ENCODE measurements at regions not wholly inside any gene's neighbourhood (a gene's known extent, or its start where the extent isn't known, plus 50 kb on each side); places are given as distances from the start of the nearest gene placed in this dataset.

DNA sequence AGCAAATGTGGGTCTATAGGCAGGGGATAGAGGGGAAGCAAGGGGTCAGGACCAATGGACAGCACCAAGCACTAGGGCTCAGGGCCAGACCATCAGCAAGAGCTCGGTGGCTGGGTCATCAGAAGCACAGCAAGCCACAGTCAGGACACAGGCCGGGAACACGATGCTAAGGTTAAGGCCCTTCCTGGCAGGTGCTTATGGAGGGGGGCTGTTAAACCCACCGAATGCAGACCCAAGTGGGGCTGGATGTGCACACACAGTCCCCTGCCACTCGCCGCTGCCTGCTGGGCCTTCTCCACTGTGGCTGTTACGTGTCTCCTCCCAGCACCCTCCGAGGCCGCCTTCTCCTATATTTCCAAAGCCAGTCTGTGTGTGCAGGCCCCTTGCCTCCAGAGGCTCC is 220.1 kb downstream of the TOMM20 start:
- no peak for DNase-seq (ENCODE audit: low read depth, low spot score)
- in situ Hi-C loops (cut with HindIII; ENCODE audit: low pct_unique_long_range_greater_than_20kb, low sequenced_read_pairs): no loop called here

DNA sequence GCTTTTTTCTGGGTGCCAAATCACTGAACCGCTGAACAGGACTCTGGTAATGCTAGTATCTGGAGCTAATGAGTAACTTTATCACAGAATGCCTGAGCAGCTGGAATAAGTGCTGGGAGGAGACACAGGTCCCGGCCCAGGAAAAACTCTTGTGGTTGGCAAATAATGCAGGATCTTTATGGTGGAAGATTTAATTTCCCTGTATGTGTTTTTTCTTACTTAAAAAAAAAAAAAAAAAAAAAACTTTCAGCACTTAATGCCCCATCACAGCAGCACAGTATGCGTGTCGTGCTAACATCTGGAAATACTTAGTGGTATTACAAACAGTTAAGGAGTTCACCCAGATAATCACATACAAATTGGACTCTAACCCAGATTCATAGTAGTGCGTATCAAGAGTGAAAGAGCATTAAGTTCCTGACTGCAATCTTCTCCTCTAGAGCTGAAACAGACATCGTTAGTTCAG is 220.7 kb downstream of the TOMM20 start:
- DNase-seq (ENCODE audit: low read depth, low spot score): no peak
- in situ Hi-C loops (cut with HindIII; ENCODE audit: low pct_unique_long_range_greater_than_20kb, low sequenced_read_pairs): no loop called here

DNA sequence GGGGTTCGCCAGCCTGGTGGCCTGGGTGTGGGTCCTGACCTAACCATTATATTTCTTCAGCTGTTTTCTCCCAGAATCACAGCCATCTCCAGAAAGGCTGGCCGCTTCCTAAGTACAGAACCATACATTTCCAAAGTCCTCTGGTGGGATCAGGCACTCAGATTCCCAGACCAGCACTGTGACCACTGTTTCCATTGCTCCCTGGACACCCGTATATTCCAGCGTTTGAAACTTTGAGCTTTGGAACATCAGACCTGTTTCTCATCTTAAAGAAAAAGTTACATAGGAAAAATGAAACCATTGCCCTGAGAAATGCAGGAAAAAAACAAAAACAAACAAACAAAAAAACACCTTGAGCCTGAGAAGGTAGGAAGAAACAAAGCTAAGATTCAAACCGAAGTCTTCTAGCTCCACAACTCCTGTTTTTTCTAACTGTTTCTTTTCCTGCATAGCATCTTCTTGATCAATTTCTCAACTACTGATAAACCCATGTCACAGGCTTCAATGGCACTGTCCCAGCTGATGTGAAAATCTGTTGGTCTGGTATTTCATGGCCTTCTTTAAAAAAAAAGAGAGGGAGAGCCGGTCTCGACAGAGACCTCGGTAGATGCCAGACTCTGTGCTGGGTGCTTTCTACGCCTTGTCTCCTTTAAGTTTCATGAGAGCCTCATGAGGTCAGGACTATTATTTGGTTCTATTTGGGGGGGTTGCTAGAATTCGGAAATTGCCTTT is 221.3 kb downstream of the TOMM20 start:
- in situ Hi-C loops (cut with HindIII; ENCODE audit: low pct_unique_long_range_greater_than_20kb, low sequenced_read_pairs): no loop called here

DNA sequence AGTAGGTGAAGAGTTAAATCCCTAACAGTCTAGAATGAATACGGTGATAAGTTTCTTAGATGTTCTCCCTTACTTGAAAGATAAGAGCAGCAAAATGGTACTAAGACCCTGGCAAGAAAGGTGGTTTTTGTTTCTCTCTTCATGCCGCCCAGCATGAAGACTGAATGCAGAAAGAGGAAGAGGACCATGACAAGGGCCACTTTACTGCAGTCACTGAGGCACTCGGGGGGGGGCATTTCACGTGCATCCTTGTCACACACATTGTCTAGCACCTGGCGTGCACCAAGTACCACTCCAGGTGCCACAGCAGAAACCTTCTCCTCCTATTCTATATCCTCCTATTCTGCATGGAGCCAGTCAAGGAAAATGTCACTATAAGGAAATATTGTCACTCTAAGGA is 222.0 kb downstream of the TOMM20 start:
- no peak for DNase-seq (ENCODE audit: low read depth, low spot score)
- in situ Hi-C loops (cut with HindIII; ENCODE audit: low pct_unique_long_range_greater_than_20kb, low sequenced_read_pairs): no loop called here

More for the DNA sequence above, 221.3 kb downstream of the TOMM20 start:
- no peak for DNase-seq (ENCODE audit: low read depth, low spot score)

DNA sequence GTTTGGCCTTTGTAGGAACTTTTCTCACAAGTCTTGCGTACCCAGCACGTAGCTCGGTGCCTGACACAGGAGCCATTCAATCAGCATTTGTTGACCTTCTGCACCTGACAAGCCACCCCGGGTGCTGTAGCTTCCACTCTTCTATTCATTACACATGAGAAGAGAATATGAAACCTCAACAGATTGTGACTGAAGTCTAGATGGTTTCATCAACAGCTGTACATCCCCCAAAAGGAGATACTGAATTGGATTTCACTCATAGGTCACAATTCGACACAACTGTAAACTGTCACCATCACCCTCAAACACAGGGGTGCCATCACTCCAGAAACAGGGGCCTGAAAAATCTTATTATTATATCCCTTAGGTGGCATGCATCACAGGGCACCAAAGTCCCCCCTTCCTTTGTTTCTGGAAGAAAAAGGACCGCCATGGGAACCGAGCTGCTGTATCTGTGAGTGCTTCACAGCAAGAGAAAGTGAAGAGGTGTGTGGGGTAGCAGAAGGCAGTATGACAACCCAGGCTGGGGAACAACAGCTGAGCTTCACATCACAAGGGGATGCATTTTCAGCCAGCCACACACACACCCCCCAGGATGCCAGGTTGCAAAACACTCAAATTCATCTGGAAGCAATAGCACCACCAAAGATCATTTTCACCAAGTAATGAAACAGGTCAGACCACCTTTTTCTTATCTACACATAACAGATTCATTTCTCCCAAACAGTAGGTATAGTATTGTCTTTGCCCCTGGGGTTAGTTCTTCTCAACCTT is 225.7 kb downstream of the TOMM20 start:
- DNase-seq (ENCODE audit: low read depth, low spot score): no peak
- in situ Hi-C loops (cut with HindIII; ENCODE audit: low pct_unique_long_range_greater_than_20kb, low sequenced_read_pairs): no loop called here

DNA sequence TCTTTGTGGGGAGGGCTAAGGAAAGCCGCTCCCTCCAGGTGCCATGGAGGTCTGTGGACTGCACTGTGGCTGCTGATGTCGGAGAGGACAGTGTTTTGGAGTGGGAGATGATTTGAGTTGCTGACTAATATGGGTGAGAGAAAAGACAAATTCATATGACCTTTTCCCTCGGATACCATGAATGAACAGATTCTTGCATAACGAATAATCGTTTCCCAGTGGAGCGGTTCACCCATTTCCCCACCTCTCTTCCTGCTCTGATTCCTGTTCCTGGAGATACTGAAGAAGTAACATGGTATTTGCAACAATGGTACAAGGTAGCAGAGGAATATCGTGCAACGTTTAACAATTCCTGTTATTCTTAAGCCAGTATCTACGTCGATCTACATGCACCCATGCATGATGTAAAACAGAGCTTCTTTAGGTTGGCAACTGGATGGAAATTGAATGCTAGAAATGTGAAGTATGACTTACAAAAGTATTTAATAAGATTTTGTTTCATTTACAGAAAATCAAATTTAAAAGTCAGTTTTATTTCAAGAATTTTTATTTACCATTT is 227.1 kb downstream of the TOMM20 start:
- in situ Hi-C loops (cut with HindIII; ENCODE audit: low pct_unique_long_range_greater_than_20kb, low sequenced_read_pairs): no loop called here
- DNase-seq (ENCODE audit: low read depth, low spot score): no peak

DNA sequence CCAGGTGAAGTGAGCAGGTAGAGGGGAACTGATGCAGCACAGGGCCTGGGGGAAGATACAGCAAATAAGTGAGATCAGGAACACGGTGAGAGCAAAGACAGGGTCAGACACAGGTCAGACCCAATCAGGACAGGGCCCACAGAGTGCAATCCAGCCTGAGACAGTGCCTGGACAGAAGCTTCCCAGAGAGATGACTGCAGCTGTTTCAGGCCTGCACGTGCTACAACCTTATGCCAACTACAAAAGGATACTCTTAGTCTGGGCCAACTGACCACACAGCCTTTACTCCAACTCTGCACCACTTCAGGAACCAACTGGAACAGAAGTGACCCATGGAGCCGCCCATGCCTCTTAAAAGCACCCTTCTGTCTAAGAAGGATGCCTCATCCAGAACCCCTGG is 228.0 kb downstream of the TOMM20 start:
- DNase-seq (ENCODE audit: low read depth, low spot score): no peak
- in situ Hi-C loops (cut with HindIII; ENCODE audit: low pct_unique_long_range_greater_than_20kb, low sequenced_read_pairs): no loop called here

DNA sequence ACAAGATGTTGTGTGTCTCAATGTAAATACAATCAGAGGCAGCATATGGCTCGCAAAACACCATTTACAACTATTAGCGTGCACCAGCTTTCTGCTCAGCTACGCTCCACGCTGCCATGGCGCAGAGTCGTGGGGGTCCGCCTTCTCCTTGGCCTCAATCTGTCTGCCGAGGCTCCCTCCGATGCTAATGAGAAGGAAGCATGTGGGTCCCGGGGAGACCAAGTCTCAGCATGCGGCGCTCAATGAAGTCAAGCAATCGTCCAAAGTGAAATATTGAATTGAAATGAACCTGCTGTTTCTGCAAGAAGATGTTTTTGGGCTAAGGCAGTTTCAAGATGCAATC is 228.9 kb downstream of the TOMM20 start:
- in situ Hi-C loops (cut with HindIII; ENCODE audit: low pct_unique_long_range_greater_than_20kb, low sequenced_read_pairs): no loop called here
- no peak for DNase-seq (ENCODE audit: low read depth, low spot score)

DNA sequence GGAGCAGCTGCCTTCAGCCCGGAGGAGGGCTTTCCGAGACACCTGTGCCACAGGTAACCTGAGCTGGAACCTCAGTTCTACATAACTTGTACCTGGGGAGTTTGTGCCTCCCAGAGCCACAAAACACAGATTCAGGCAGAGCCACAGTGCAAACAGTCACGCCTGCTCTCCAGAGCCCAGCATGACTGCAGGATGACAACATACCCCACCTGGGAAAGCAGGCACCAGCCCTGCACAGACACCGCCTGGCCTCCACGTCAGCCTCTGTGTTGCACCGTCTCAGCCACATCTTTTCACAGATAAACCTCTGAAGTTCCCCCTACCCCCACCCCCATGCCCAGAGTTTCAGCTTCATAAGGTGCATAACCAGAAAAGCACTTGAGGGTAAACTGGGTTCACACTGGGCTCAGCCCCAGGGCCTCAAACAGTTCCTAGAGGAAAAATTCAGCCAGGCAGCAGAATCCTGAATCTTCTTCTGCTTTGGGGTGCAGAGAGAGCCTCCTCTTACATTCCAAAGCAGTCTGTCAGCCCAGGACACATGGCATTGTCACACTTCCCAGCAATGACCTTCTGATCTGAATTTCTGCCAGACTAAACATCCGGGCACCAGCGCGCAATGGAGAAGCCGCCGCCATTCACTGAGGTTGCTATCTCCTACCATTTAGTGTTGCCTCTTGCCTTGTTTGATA is 229.5 kb downstream of the TOMM20 start:
- DNase-seq (ENCODE audit: low read depth, low spot score): no peak

DNA sequence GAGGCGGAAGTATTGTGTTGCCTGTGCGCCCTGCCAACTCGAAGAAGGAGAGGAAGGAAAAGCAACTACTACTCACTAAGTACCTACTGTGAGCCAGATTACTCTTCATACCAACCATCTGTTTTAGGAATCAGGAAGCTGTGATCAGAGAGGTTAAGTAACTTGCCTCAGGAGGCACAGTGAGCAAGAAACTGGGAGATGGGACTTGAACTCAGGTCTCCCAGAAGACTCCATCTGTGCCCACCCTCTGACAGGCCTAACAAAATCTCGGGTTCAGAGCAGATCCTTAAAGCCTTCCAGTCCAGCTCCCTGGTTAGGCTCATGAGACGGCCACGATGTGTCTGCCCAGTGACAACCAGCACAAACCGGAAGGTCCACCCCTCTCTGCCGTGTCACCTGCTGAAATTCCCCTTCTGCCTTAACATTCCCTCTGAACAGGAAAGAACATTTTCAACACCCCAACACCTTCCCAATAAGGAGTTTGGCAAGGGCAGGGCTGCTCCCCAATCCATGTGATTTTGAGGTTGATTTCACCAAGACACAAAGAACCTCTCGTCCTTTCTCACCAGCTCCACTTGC is 230.1 kb downstream of the TOMM20 start:
- no peak for DNase-seq (ENCODE audit: low read depth, low spot score)
- in situ Hi-C loops (cut with HindIII; ENCODE audit: low pct_unique_long_range_greater_than_20kb, low sequenced_read_pairs): no loop called here

More for the DNA sequence above, 229.5 kb downstream of the TOMM20 start:
- in situ Hi-C loops (cut with HindIII; ENCODE audit: low pct_unique_long_range_greater_than_20kb, low sequenced_read_pairs): no loop called here

DNA sequence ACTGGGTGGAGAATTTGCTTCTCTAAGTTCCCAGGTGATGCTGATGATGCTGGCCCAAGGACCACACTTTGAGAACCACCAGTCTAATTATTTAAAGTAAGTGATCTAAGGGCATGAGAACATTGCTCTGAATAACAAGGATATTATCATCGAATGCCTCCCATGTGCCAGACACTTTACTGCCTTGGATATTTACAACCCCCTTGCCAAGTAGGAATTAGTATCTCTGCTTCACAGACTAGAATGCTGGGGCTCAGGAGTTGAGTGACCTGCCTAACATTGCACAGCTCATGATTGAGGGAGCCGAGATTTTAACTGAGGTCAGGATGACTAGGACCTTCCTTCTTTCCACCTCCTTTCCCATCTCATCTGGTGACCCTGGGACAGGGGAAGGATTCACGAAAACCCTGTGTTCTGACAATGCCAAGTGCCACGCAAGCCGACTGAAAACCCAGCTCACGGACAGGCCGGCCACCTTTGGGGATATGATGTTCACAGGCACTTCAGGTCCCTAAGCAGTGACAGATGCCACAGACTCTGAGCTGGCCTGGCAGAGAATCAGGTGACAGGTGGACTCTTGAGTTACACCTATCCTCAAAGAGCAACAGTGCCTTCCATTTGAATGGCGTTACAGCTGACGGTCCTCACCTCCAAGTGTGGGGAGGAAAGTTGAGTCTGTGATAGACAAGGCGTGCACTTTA is 230.7 kb downstream of the TOMM20 start:
- in situ Hi-C loops (cut with HindIII; ENCODE audit: low pct_unique_long_range_greater_than_20kb, low sequenced_read_pairs): no loop called here
- DNase-seq (ENCODE audit: low read depth, low spot score): no peak

DNA sequence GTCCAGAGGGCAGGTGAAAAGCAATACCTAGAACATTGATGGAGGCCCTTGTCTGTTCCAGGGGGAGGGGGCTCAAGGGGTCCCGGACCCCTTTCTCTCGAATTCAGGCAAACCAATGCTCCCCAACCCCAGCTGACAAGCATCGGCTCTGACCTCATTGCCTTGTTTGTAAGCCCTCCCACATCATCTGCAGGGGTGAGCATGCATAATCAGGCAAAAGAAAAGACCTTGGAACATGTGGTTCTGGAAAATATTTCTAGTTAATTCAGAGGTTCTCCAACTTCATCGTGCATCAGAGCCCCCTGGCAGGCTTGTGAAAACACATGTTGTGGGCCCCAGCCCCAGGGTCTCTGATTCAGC is 231.3 kb downstream of the TOMM20 start:
- DNase-seq (ENCODE audit: low read depth, low spot score): no peak
- in situ Hi-C loops (cut with HindIII; ENCODE audit: low pct_unique_long_range_greater_than_20kb, low sequenced_read_pairs): no loop called here

DNA sequence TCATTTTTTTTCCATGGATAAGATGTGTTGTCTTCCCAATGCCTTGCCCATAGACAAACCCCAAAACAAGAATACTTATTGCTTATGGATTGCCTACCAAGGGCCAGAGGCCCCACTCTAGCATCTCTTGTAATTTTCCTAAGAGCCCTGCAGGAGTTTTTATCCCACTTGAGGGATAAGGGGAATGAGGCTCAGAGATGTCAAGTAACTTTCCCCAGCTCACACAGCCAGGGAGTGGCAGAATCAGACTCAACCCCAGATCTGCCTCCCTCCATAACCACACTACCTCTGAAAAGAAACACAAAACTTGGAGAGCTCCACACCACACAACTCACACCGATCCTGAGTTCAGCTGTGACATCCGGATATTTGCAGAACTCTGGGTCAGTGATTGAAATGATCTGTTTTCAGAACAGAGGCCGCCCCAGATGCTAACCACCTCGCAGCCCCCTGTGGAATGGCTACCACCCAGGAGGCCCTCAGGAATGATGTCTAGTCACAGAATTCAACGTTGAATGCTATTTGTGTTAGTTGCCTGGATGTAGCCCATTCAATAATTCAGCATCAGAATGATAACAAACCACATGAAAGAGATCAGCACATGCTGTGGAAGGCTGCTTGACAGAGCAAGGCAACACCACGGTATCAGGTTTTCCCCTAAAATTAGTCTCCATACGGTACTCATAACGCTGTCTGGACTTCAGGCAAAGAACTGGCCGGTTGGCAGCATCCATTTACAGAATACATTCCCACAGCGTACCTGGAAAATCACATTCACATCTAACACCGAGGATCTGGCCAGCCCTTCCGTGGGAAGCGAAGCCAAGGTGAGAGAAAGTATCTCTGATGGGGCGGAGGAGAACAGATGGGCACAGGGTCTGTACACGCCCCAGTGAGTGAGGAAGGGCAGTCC is 231.9 kb downstream of the TOMM20 start:
- in situ Hi-C loops (cut with HindIII; ENCODE audit: low pct_unique_long_range_greater_than_20kb, low sequenced_read_pairs): no loop called here

DNA sequence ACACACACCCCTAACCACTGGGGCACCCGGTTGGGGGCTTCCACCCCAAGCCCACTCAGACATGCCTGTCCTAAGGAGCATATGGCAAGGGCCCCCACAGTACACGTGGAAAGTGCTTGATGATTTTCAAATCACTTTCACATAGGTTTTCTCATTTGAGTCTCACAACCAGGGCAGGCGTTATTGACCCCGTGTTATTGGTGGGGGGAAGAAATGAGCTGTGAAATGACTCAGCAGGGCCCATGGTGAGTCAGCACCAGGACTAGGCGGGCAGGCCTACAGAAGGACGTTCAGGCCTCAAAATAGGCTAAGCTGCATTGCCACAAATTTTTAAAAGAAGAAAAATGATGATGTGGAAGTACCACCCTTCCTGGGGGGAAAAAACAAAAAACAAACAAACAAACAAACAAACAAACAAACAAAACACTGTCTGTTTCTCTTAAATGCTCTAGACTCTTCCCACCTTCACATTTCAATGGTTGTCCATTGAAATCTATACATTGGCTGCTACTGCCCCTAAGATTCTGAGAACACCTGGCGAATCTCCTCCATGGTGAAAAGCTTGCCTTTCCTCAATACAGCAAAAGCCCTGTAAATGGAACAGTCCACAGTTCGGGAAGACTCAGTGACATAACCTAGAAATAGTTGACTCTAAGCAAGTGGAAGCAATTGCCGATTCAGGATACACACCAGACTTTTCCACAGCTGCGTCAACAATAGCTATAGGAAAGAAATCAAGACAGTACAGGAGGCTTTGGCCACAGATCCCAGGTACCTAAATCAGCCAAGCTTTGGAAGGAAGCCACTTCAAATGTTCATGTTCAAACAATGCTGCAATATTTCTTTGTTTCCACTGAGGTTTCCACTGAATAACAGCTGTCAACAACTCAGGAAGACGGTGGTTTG is 234.7 kb downstream of the TOMM20 start:
- in situ Hi-C loops (cut with HindIII; ENCODE audit: low pct_unique_long_range_greater_than_20kb, low sequenced_read_pairs): no loop called here
- DNase-seq (ENCODE audit: low read depth, low spot score): no peak

More for the DNA sequence above, 231.9 kb downstream of the TOMM20 start:
- no peak for DNase-seq (ENCODE audit: low read depth, low spot score)

DNA sequence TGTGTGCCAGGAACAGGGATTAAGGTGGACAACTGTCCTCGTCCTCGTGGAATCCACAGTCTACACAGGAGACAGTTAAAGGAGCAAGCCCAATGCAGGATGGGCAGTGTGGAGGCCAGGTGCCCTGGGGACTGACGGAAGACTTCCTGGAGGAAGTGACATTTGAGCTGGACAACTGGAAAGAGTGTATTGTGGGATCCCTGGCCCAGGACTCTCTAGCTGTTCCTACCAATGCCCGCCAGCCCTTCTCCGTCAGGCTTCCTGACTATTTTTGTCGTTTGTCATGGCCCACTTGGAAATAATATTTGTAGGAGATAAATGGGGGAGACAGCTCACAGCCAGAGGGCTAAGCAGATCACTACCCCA is 235.3 kb downstream of the TOMM20 start:
- DNase-seq (ENCODE audit: low read depth, low spot score): no peak
- in situ Hi-C loops (cut with HindIII; ENCODE audit: low pct_unique_long_range_greater_than_20kb, low sequenced_read_pairs): no loop called here

DNA sequence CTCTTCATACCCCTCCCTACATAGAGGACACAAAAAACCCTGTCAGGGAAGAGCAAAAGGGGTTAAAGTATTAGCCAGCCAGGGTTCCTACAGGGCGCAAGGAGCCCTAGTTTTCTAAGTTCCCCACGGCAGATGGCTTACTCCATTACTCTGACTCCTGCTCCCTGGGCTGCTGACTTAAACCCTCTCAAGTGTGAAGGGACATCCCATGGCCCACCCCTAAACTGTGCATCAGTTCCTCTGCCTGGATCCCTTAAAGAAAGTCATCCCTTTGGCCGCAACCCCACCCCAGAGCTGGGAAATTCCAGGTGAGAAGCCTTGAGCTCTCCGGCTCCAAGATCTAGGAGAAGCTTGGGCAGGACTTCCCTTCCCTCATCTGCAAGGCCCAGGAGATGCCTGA is 236.0 kb downstream of the TOMM20 start:
- in situ Hi-C loops (cut with HindIII; ENCODE audit: low pct_unique_long_range_greater_than_20kb, low sequenced_read_pairs): no loop called here
- no peak for DNase-seq (ENCODE audit: low read depth, low spot score)
